GM12801 (cell line): ENCODE measurements at regions not wholly inside any gene's neighbourhood (a gene's known extent, or its start where the extent isn't known, plus 50 kb on each side); places are given as distances from the start of the nearest gene placed in this dataset.

Experiments
- TF ChIP-seq, protein P1 (sequence below): IDR thresholded peaks from one replicate; pipeline ENCODE4 v1.5.1; 2011; ENCODE audit warnings: control low read depth; ENCODE audit not compliant: insufficient read length; ENCODE audit errors: extremely low read depth

DNA sequence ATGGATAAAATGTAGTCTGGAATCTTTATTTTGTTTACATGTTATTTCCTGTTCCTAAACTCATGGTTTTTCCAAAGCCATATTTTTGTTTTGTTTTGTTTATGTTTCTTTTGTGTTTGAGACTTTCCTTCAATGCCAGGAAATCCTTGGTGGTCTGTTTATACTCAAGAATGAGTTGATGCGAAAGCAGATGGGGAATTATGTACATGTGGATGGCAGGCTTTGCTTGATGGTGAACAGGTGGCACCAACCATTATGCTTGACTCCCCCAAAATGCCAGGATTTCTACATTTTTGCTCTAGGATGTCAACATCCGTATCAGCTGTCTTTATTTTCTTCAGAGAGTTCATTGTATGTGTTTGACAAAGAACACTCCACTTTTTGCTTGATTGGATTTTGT is 448.5 kb downstream of the PRDM2 start:
- TF ChIP-seq, protein P1, sequence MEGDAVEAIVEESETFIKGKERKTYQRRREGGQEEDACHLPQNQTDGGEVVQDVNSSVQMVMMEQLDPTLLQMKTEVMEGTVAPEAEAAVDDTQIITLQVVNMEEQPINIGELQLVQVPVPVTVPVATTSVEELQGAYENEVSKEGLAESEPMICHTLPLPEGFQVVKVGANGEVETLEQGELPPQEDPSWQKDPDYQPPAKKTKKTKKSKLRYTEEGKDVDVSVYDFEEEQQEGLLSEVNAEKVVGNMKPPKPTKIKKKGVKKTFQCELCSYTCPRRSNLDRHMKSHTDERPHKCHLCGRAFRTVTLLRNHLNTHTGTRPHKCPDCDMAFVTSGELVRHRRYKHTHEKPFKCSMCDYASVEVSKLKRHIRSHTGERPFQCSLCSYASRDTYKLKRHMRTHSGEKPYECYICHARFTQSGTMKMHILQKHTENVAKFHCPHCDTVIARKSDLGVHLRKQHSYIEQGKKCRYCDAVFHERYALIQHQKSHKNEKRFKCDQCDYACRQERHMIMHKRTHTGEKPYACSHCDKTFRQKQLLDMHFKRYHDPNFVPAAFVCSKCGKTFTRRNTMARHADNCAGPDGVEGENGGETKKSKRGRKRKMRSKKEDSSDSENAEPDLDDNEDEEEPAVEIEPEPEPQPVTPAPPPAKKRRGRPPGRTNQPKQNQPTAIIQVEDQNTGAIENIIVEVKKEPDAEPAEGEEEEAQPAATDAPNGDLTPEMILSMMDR = no peak

DNA sequence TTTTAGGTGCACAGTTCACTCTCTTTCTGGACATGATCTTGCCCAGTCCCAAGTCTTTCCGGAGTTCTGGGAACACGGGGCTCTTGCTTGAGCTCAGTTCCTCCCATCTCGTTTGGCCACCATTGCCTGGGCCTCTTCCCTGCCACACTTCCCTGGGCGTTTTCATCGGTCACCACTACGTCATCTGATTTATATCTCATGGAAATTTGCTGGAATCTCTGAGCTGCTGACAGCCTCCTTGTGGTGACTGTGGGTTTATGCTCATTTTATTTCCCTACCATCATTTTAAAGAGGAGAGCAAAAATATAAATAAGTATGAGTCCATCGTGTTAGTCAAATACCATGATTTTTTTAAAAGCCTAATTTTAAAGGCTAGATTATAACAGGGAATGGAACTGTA is 449.1 kb upstream of the KAZN start:
- TF ChIP-seq, protein P1 = no peak

DNA sequence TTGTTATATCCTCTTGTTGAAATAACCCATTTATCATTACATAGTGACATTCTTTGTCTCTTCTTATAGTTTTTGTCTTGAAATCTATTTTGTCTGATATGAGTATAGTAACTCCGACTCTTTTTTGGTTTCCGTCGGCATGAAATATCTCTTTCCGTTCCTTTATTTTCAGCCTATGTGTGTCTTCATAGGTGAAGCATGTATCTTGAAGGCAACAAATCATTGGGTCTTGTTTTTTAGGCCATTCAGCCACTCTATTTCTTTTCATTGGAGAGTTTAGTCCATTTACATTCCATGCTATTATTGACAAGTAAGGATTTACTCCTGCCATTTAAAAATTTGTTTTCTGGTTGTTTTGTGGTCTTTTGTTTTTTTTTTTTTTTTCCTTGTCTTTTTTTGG is 441.9 kb upstream of the KAZN start:
- TF ChIP-seq, protein P1 = no peak

DNA sequence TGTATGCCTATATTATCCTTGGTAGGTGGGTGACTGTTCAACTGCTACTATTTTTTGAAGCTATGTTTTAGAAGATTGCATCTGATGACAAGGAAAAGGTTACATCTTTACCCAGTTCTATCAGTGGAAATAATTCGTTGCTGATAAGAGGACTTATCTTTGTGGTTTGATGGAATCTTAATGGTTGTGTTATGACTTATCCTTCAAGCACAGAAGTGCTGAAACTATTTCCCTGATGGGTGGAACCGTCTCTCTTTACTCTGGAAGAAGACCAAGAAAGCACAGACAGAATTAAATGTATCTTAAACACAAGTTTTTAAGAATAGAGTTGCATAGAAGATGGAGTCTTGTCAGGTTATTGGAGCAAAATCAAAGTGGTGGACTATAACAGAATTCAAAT is 437.7 kb upstream of the KAZN start:
- TF ChIP-seq, protein P1 = no peak

DNA sequence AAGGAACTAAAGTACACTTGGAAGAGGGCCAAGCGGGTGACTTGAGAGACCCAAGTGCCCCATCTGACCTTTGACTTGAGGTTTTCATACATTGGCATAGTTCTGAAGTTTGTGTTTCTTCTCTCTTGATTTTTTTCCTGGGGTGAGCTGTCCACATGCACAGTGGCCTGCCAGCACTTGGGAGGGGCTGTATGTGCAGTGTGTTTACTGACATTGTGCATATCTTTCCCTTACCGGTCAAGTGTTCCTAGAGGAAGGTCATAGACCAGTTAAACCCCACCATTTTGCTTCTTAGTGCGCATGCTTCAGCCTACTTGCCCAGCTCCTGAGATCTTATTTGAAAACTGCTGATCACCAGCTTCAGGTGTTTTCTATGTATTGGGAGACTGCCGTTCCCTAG is 435.2 kb upstream of the KAZN start:
- TF ChIP-seq, protein P1 = no peak

DNA sequence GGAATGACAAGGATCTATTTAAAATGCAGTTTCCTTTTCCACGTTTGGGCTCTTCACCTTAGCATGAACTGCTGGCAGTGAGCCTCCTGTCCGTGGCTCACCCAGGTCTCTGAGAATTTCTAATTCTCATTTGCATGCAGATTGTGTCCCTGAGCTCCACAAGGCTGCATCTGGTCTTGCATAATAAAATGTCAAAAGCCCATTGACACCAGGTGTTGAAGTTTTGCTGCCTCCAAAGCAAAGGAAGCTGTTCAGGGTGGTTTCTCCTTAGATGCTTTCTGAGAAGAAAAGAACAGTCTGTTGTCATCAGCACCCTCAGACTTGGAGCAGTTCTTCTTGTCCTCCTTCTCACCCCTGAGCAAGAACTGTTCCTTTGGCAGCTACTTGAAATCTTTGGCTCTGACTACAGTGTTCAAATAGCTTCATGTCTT is 433.1 kb upstream of the KAZN start:
- TF ChIP-seq, protein P1 = no peak

DNA sequence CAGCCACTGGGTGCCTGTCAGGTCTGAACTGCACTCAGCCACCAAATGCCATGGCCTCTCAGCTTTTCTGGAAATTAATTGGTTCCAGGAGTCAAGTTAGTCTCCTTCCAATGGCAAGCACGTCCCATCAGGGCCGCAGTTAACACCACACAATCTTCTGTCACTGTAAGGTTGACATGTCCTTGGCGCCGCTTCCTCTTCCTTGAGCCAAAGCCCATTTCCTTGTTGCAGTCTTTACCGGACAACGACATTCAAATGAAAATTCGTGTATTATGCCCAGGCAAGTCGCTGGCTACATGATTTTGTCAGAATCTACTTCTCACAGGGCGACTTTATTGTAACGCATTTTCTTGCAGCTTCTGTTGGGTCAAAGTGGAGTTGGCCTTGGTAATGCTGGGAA is 430.6 kb upstream of the KAZN start:
- TF ChIP-seq, protein P1 = no peak
